ENCODE measurements at regions not wholly inside any gene's neighbourhood (a gene's known extent, or its start where the extent isn't known, plus 50 kb on each side); places are given as distances from the start of the nearest gene placed in this dataset.

GRCh38 chr2:129377078-129377469 lies 602.4 kb upstream of the RAB6C start:
- TF ChIP-seq CTCF (IDR thresholded peaks at IDR 0.05) (no peak), POLR2A (IDR thresholded peaks at IDR 0.05) (no peak), EP300 (IDR thresholded peaks at IDR 0.05) (no peak)

Measured in ovary (tissue), 3 donors.